ENCODE measurements at regions not wholly inside any gene's neighbourhood (a gene's known extent, or its start where the extent isn't known, plus 50 kb on each side); places are given as distances from the start of the nearest gene placed in this dataset.

DNA sequence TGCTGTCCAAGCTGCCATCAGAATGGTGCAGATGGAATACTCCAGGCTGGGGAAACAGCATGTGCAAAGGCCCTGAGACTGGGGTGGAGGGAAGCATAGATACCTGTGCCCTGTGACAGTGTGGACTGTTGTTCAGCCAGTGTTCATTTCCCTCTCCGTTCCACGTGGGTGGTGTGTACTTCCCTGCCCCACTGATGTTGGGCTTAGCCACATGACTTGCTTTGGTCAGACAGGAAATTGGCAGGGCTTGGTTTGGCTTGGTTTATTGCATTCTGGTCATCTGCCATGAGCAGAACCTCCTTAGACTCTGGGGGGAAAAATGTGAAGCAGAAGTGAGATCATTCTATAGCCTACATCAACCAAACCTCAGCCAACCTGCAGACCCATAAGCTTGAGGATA, 102.4 kb upstream of the IGSF21 start:
- TF ChIP-seq, protein P1, sequence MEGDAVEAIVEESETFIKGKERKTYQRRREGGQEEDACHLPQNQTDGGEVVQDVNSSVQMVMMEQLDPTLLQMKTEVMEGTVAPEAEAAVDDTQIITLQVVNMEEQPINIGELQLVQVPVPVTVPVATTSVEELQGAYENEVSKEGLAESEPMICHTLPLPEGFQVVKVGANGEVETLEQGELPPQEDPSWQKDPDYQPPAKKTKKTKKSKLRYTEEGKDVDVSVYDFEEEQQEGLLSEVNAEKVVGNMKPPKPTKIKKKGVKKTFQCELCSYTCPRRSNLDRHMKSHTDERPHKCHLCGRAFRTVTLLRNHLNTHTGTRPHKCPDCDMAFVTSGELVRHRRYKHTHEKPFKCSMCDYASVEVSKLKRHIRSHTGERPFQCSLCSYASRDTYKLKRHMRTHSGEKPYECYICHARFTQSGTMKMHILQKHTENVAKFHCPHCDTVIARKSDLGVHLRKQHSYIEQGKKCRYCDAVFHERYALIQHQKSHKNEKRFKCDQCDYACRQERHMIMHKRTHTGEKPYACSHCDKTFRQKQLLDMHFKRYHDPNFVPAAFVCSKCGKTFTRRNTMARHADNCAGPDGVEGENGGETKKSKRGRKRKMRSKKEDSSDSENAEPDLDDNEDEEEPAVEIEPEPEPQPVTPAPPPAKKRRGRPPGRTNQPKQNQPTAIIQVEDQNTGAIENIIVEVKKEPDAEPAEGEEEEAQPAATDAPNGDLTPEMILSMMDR (IDR thresholded peaks at IDR 0.05; ENCODE audit: control extremely low read depth in 1 of 3, insufficient read depth in 1 of 3, low read depth in 1 of 3, low read length in 3 of 3): no peak
- TF ChIP-seq POLR2A (IDR thresholded peaks at IDR 0.05; ENCODE audit: control extremely low read depth in 1 of 2, low read depth in 2 of 2, low read length in 2 of 2): no peak
- TF ChIP-seq YY1 (IDR thresholded peaks at IDR 0.05; ENCODE audit: low read depth, low read length): no peak
